Hypothalamus (tissue), 51 donors: ENCODE measurements at regions not wholly inside any gene's neighbourhood (a gene's known extent, or its start where the extent isn't known, plus 50 kb on each side); places are given as distances from the start of the nearest gene placed in this dataset.
"Not testable (repeated sequence)": the region's sequence is repeated elsewhere in the genome, so short reads cannot be mapped to it uniquely, and the experiment has no call there.

ENCODE experiments used
- DNase-seq, 51 donors: peaks; one replicate each; lab custom pipeline; 2025; lab: John Stamatoyannopoulos, UW

DNA sequence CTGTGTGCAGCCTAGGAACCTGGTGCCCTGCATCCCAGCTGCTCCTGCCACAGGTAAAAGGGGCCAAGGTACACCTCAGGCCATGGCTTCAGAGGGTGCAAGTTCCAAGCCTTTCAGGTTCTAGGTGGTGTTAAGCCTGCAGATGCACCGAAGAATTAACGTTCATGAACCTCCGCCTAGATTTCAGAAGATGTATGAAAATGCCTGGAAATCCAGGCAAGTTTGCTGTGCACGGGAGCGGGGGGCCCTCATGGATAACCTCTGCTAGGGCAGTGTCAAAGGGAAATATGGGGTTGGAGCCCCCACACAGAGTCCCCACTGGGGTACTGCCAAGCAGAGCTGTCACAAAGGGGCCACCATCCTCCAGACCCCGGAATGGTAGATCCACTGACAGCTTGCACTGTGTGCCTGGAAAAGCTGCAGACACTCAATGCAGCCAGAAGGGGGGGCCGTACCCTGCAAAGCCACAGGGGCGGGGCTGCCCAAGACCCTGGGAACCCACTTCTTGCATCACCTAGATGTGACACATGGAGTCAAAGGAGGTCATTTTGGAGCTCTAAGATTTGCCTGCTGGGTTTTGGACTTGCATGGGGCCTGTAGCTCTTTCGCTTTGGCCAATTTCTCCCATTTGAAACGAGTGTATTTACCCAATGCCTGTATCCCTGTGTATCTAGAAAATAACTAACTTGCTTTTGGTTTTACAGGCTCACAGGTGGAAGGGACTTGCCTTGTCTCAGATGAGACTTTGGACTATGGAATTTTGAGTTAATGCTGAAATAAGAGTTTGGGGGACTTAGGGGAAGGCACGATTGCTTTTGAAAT lies 145.2 kb upstream of the C1QTNF3 start:
- not testable (repeated sequence) for DNase-seq

DNA sequence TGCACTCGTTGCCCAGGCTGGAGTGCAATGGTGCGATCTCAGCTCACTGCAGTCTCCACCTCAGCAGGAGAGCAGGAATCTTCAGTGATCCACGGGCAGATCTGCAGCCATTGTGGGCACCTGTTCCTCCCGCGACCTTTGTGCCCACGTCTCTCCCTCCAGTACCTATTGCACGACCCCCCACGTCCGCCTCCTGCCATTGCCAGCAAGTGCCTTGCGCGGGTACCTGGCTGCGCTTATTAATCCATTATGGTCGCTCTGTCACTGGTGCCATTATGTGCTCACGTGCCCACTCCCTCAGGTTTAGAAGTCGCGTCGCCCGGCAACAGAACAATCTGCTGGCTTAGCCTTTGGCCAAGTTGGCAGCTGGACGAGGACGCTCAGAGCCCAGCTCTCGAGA lies 146.2 kb upstream of the C1QTNF3 start:
- not testable (repeated sequence) for DNase-seq

DNA sequence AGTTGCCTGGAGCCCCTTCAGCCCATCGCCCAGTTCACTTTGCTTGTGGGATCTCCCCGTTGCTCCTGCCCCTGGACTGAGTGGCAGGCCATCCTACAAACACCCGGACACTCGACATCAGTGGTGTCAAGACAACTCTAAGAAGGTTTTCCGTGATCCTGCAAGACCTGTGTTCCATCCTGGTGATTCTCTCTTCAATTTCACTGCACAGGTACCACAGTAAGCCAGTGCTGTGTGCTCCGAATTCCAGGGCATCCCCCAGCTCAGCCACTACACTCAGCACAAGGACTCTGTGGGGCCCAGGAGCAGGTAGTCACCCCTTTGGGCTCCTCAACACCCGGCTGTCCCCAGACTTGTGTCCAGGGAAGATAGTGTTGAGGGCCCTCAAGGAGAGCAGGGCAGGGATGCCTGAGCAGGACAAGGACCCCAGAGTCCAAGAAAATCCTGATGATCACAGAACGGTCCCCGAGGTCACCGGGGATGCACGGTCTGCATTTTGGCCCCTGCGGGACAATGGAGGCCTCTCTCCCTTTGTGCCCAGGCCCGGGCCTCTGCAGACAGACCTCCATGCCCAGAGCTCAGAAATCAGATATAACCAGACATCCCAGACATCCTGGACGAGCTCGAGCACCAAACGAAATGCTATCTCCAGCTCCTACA lies 146.9 kb upstream of the C1QTNF3 start:
- not testable (repeated sequence) for DNase-seq

GRCh38 chr5:34190466-34190865 lies 147.5 kb upstream of the C1QTNF3 start:
- not testable (repeated sequence) for DNase-seq

GRCh38 chr5:34191279-34191744 lies 148.3 kb upstream of the C1QTNF3 start:
- not testable (repeated sequence) for DNase-seq

DNA sequence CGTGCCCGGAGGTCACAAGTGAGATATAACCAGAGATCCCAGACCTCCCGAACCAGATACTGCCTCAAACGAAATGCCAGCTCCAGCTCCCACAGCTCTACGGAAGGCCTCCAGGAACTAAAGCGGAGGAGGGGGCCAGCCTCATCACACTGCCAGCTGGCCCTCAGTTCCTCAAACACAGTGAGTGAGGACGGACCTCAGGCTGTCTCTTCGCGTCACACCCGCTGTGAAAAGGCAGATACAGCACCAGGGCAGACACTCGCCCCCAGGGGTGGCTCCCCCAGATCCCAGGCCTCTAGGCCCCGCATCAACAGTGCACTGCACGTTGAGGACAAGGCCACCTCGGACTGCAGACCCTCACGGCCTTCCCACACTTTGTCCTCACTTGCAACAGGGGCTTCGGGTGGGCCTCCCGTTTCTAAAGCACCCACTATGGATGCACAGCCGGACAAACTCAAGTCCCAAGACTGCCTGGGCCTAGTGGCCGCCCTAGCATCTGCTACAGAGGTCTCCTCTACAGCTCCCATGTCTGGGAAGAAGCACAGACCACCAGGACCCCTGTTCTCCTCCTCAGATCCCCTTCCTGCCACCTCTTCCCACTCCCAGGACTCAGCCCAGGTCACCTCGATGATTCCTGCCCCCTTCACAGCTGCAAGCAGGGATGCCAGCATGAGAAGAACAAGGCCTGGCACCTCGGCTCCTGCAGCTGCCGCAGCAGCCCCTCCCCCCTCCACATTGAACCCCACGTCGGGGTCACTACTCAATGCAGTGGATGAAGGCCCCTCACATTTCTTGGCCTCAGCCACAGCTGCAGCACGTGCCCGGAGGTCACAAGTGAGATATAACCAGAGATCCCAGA lies 149.3 kb upstream of the C1QTNF3 start:
- not testable (repeated sequence) for DNase-seq

GRCh38 chr5:34192923-34193262 lies 149.9 kb upstream of the C1QTNF3 start:
- DNase-seq: not testable (repeated sequence)

DNA sequence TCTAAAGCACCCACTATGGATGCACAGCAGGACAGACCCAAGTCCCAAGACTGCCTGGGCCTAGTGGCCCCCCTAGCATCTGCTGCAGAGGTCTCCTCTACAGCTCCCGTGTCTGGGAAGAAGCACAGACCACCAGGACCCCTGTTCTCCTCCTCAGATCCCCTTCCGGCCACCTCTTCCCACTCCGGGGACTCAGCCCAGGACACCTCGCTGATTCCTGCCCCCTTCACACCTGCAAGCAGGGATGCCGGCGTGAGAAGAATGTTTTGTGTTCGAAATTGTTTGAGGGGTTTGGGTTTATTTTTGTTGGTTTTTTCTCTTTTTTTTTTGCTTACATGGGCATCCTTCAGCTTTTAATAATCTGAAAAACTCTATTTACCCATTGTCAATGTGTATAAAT lies 150.3 kb upstream of the C1QTNF3 start:
- DNase-seq: not testable (repeated sequence)

DNA sequence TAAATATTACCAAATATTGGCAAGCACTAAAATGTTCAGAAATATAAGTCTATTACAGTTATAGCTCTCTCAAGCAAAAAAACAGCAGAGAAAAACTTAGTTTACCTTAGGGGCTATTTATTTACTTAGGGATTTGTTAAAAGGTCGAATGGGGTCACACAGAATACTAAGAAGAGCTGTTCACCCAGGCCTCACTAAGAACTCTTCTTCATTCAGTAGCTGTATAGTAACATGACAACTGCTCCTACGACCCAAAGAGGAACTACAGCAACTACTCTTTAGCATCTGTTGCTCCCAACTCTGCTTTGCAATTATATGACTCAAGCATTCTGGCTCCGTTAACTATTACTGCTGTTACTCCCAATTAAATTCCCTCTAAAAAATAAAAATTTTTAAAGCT lies 150.8 kb upstream of the C1QTNF3 start:
- not testable (repeated sequence) for DNase-seq

- DNase-seq: not testable (repeated sequence)
Measured at GRCh38 chr5:34196091-34196490, 153.1 kb upstream of the C1QTNF3 start.

DNA sequence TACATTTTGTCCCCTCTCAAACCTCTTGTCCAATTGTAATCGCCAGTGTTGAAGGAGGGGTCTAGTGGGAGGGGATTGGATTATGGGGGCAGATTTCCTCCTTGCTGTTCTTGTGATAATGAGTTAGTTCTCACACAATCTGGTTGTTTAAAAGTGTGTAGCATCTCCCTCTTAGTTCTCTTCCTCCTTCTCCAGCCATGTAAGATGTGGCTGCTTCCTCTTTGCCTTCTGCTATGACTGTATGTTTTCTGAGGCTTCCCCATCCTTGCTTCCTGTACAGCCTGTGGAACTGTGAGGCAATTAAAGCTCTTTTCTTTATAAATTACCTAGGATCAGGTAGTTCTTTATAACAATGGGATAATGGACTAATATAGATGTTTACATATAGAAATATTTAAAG lies 162.3 kb upstream of the C1QTNF3 start:
- not testable (repeated sequence) for DNase-seq

DNA sequence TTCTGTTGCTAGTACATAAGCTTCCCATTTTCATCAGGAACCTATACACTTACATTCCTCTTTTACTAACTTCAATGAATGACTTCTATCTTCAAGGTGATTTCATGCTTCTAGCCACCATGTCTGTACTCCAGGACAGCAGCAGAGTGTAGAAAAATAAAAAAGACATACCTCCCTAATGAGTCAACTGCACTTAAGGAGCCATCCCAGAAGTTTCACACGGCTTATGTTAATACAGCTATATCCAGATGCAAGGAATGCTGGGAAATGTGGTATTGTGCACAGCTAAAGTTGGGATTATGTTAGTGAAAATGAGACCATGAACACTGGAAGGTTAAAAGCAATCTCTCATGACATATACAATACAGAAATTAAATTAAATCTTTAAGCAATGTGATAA lies 174.4 kb upstream of the C1QTNF3 start:
- not testable (repeated sequence) for DNase-seq

GRCh38 chr5:34221329-34222073 lies 178.5 kb upstream of the C1QTNF3 start:
- not testable (repeated sequence) for DNase-seq

DNA sequence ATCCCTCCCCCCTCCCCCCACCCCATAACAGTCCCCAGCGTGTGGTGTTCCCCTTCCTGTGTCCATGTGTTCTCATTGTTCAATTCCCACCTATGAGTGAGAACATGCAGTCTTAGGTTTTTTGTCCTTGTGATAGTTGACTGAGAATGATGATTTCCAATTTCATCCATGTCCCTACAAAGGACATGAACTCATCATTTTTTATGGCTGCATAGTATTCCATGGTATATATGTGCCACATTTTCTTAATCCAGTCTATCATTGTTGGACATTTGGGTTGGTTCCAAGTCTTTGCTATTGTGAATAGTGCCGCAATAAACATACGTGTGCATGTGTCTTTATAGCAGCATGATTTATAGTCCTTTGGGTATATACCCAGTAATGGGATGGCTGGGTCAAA lies 180.1 kb upstream of the C1QTNF3 start:
- not testable (repeated sequence) for DNase-seq

DNA sequence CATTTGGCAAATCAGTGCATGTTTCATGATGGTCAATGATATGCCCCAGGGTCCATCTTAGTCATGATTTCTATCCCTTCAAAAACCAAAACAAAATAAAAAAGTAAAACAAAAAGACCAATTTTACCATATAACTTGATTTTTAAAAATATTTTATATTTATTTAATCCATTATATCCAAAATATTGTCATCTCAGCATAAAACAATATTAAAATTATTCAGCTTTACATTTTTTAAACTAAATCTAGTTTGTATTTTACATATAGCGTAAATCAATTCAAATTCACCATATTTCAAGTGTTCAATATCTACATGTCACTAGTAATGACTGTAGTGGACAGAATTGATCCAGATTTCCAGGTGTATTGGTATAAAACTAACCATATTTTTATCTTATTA lies 187.4 kb upstream of the C1QTNF3 start:
- not testable (repeated sequence) for DNase-seq

DNA sequence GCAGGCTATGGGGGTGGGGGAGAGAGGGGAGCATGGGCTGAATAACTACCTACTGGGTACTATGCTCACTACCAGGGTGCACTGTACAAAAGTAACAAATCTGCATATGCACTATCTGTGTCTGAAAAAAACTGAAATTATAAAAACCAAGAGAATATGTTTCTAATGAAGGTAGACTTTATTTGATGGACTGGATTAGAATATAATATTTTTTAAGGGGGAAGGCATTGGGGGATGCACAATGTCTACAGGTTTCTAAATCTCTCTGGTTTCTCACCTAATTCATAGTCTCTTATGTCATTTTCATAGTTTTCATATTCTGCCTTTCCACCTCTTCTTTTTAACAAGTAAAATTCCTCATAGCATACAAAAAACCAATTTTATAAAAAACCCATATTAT lies 200.8 kb upstream of the C1QTNF3 start:
- not testable (repeated sequence) for DNase-seq

DNA sequence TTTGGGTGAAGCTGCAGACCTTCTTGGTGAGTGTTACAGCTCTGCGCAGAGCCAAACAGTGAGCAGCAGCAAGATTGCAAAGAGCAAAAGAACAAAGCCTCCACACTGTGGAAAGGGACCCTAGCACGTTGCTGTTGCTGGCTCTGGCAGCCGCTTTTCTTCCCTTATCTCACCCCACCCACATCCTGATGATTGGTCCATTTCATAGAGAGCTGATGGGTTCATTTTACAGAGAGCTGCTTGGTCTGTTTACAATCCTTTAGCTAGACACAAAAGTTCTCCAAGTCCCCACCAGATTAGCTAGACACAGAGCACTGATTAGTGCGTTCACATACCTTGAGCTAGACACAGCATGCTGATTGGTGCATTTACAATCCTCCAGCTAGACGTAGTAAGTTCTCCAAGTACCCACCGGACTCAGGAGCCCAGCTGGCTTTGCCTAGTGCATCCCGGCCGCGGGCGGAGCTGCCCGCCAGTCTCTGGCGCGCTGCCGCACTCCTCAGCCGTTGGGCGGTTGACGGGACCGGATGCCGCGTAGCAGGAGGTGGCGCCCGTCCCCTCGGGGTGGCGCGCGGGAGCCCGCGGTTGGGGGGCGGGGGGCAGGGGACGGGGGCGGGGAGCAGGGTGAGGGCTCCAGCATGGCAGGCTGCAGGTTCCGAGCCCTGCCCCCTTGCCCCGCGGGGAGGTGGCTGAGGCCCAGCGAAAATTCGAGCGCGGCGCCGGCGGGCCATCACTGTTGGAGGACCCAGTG lies 201.4 kb upstream of the C1QTNF3 start:
- not testable (repeated sequence) for DNase-seq

DNA sequence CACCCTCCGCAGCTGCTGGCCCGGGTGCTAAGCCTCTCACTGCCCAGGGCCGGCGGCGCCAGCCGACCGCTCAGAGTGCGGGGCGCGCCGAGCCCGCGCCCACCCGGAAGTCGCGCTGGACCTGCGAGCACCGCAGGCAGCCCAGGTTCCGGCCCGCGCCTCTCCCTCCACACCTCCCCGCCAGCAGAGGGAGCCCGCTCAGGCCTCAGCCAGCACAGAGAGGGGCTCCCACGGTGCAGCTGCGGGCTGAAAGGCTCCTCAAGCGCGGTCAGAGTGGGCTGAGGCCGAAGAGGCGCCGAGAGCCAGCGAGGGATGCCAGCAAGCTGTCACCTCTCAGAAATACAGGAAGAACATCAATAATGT lies 202.0 kb upstream of the C1QTNF3 start:
- not testable (repeated sequence) for DNase-seq

GRCh38 chr5:34245813-34246212 lies 202.8 kb upstream of the C1QTNF3 start:
- not testable (repeated sequence) for DNase-seq

DNA sequence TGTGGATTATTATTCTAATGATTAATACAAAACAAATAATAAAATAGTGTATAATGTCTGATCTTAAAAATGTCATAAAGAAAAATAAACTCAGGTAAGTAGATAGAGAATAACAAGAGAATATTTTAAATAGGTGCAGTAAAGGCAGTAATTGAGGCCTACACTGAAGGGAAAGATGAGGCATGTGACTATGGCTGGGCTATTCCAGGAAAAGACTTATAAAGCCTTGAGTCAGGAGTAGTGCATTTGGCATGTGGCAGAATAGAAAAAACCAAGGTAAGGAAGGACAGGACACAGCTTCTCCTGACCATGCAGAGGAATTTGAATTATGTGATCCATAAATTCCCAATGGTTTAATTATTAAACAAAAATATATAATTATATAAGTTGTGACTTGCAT lies 215.6 kb upstream of the C1QTNF3 start:
- not testable (repeated sequence) for DNase-seq
